SK-N-SH (cell line): ENCODE measurements at regions not wholly inside any gene's neighbourhood (a gene's known extent, or its start where the extent isn't known, plus 50 kb on each side); places are given as distances from the start of the nearest gene placed in this dataset.

ENCODE experiments used
- CTCF ChIA-PET: fragments of 300-600, 350-600 bp; formaldehyde crosslinking; extraction: SDS; loops from one replicate; lab custom pipeline; 2021; lab: Yijun Ruan, JAX
- POLR2A ChIA-PET: fragments of 350-600 bp; sonication (Branson Sonifier 250); formaldehyde crosslinking; extraction: SDS; loops from one replicate; lab custom pipeline; 2020; ENCODE audit warnings: antibody characterized with exemption, inconsistent platforms; lab: Yijun Ruan, JAX
- DNase-seq: peaks from one replicate; pipeline ENCODE4 v3.0.0; 2012
- H2AFZ ChIP-seq: fragments of 200-600 bp; sonication (generic); 2 replicates; pipeline ENCODE4 v1.8.1; 2016; ENCODE audit warnings: antibody characterized with exemption, mild to moderate bottlenecking, low read depth
- H3F3A ChIP-seq: fragments of 200-600 bp; sonication (generic); replicated peaks from 2 replicates; pipeline ENCODE3; 2016; ENCODE audit warnings: antibody characterized with exemption, mild to moderate bottlenecking; ENCODE audit not compliant: insufficient read depth
- H3K27ac ChIP-seq, 2 experiments: fragments of 200-500 bp in 1 of 2; fragments of 200-600 bp in 1 of 2; sonication (Bioruptor generic) in 1 of 2; sonication (generic), shearing (Covaris generic) in 1 of 2; 2 replicates each; pipeline versions ENCODE4 v1.5.1 to v1.6.1; 2014 to 2016; ENCODE audit warnings: low read depth in 2 of 2, inconsistent platforms in 1 of 2, low read length in 1 of 2, mild to moderate bottlenecking in 1 of 2, mixed read lengths in 1 of 2
- H3K27me3 ChIP-seq: fragments of 200-600 bp; sonication (generic), shearing (Covaris generic); 2 replicates; pipeline ENCODE4 v1.6.1; 2016; ENCODE audit warnings: mixed run types; ENCODE audit not compliant: insufficient read depth
- H3K36me3 ChIP-seq, 2 experiments: fragments of 200-500 bp in 1 of 2; fragments of 200-600 bp in 1 of 2; sonication (Bioruptor generic) in 1 of 2; sonication (generic) in 1 of 2; replicated peaks in 1 of 2; 2 replicates each; pipeline versions ENCODE3 to v1.5.1; 2014 to 2016; ENCODE audit warnings: low read length in 1 of 2, mild to moderate bottlenecking in 1 of 2; ENCODE audit not compliant: insufficient read depth in 2 of 2, control insufficient read depth in 1 of 2
- H3K4me1 ChIP-seq, 2 experiments: fragments of 200-500 bp in 1 of 2; fragments of 200-600 bp in 1 of 2; sonication (Bioruptor generic) in 1 of 2; sonication (generic), shearing (Covaris generic) in 1 of 2; 2 replicates each; pipeline versions ENCODE4 v1.5.1 to v1.6.1; 2014 to 2016; ENCODE audit warnings: low read depth in 1 of 2, low read length in 1 of 2, mixed run types in 1 of 2; ENCODE audit not compliant: insufficient read depth in 2 of 2, control insufficient read depth in 1 of 2
- H3K4me2 ChIP-seq: fragments of 200-600 bp; sonication (generic), shearing (Covaris generic); 2 replicates; pipeline ENCODE4 v1.6.1; 2017; ENCODE audit warnings: mixed run types
- H3K4me3 ChIP-seq, 2 experiments: fragments of 200-500 bp in 1 of 2; fragments of 200-600 bp in 1 of 2; sonication (Bioruptor generic) in 1 of 2; sonication (generic), shearing (Covaris generic) in 1 of 2; 2 replicates each; pipeline versions ENCODE4 v1.5.1 to v1.8.1; 2014 to 2016; ENCODE audit warnings: low read depth in 2 of 2, inconsistent platforms in 1 of 2, low read length in 1 of 2, mild to moderate bottlenecking in 1 of 2, mixed read lengths in 1 of 2, moderate library complexity in 1 of 2
- H3K79me2 ChIP-seq: fragments of 200-600 bp; sonication (generic); 2 replicates; pipeline ENCODE4 v1.8.1; 2017; ENCODE audit warnings: mild to moderate bottlenecking; ENCODE audit not compliant: insufficient read depth
- H3K9ac ChIP-seq: fragments of 200-600 bp; sonication (generic); 2 replicates; pipeline ENCODE4 v1.6.1; 2017; ENCODE audit warnings: mixed run types
- H3K9me2 ChIP-seq: fragments of 200-600 bp; sonication (generic); 2 replicates; pipeline ENCODE4 v1.6.1; 2017; ENCODE audit warnings: mixed run types
- H3K9me3 ChIP-seq: fragments of 200-600 bp; sonication (generic); 2 replicates; pipeline ENCODE4 v1.6.1; 2017; ENCODE audit warnings: mixed run types, mild to moderate bottlenecking, moderate library complexity
- H4K20me1 ChIP-seq: fragments of 200-600 bp; sonication (generic); 2 replicates; pipeline ENCODE4 v1.6.1; 2017; ENCODE audit warnings: mild to moderate bottlenecking, mixed run types; ENCODE audit not compliant: insufficient read depth
- CHD2 ChIP-seq: fragments of 150-350 bp; IDR thresholded peaks from 2 replicates; pipeline ENCODE4 v1.6.1; 2018; ENCODE audit warnings: low read length; ENCODE audit not compliant: partially characterized antibody
- EZH2phosphoT487 ChIP-seq: fragments of 200-600 bp; sonication (generic); IDR thresholded peaks from 2 replicates; pipeline ENCODE4 v1.6.1; 2017; ENCODE audit warnings: low read depth, mixed run types, mild to moderate bottlenecking, antibody characterized with exemption, moderate library complexity, borderline replicate concordance
- FOSL2 ChIP-seq: IDR thresholded peaks from 2 replicates; pipeline ENCODE4 v1.4.0; 2012; ENCODE audit warnings: low read depth, mild to moderate bottlenecking, moderate library complexity, borderline replicate concordance
- FOXJ3 ChIP-seq: sonication (generic); formaldehyde crosslinking; IDR thresholded peaks from 2 replicates; pipeline ENCODE4 v1.5.1; 2020; ENCODE audit warnings: mild to moderate bottlenecking, missing genetic modification reagents
- FOXM1 ChIP-seq: IDR thresholded peaks from 2 replicates; pipeline ENCODE4 v1.4.0; 2012; ENCODE audit warnings: low read depth, mild to moderate bottlenecking
- GATA2 ChIP-seq: sonication (generic); formaldehyde crosslinking; IDR thresholded peaks from 2 replicates; pipeline ENCODE4 v1.5.0; 2020; ENCODE audit warnings: mild to moderate bottlenecking, missing genetic modification reagents
- MXI1 ChIP-seq: IDR thresholded peaks from 2 replicates; pipeline ENCODE4 v1.6.1; 2012; ENCODE audit warnings: mild to moderate bottlenecking, low read depth, low read length, improper control_type of control experiment
- NFIC ChIP-seq: IDR thresholded peaks from 2 replicates; pipeline ENCODE4 v1.4.0; 2012; ENCODE audit warnings: borderline replicate concordance
- RAD21 ChIP-seq: IDR thresholded peaks from 2 replicates; pipeline ENCODE4 v1.6.1; 2012; ENCODE audit warnings: mild to moderate bottlenecking, low read length
- RCOR1 ChIP-seq: fragments of 150-350 bp; IDR thresholded peaks from 2 replicates; pipeline ENCODE4 v1.6.1; 2017; ENCODE audit warnings: antibody characterized with exemption, low read length
- RFX5 ChIP-seq: IDR thresholded peaks from 2 replicates; pipeline ENCODE4 v1.6.1; 2012; ENCODE audit warnings: mild to moderate bottlenecking, improper control_type of control experiment, low read length
- SMC3 ChIP-seq: IDR thresholded peaks from 2 replicates; pipeline ENCODE4 v1.6.1; 2012; ENCODE audit warnings: low read depth, low read length, improper control_type of control experiment
- TCF12 ChIP-seq: IDR thresholded peaks from 2 replicates; pipeline ENCODE4 v1.4.0; 2012
- TEAD4 ChIP-seq: IDR thresholded peaks from 2 replicates; pipeline ENCODE4 v1.4.0; 2012; ENCODE audit warnings: mild to moderate bottlenecking, borderline replicate concordance; ENCODE audit not compliant: insufficient read depth
- USF1 ChIP-seq: IDR thresholded peaks from 2 replicates; pipeline ENCODE4 v1.4.0; 2012; ENCODE audit warnings: low read depth, borderline replicate concordance
- USF2 ChIP-seq: fragments of 150-350 bp; IDR thresholded peaks from 2 replicates; pipeline ENCODE4 v1.6.1; 2017; ENCODE audit warnings: antibody characterized with exemption, low read length, low read depth, borderline replicate concordance
- WGBS: methylation state at CpG from one replicate; pipeline ENCODE4 v1.1.6; 2017; ENCODE audit warnings: low lambda C conversion rate; 5-methylcytosine and 5-hydroxymethylcytosine counted together
- TF ChIP-seq, protein P1 (sequence below): IDR thresholded peaks from 2 replicates; pipeline ENCODE4; 2012
- TF ChIP-seq, protein P2 (sequence below): fragments of 200-600 bp; sonication (generic); IDR thresholded peaks from 2 replicates; pipeline ENCODE4 v1.6.1; 2017; ENCODE audit warnings: antibody characterized with exemption, mild to moderate bottlenecking, moderate library complexity
- TF ChIP-seq, protein P3 (sequence below): IDR thresholded peaks from 2 replicates; pipeline ENCODE4 v1.4.0; 2012; ENCODE audit warnings: low read depth

GRCh38 chr11:122319691-122320620, 203.9 kb upstream of the BLID start:
- no peak overlapping the region for H3K4me3 ChIP-seq
- TF ChIP-seq GATA2 (no peak), FOXJ3 (CRISPR knock-in tag) (no peak), EZH2phosphoT487 (no peak), NFIC (no peak), FOXM1 (no peak), SMC3 (no peak), RFX5 (no peak), CHD2 (no peak), RCOR1 (no peak), TCF12 (no peak)
- TF ChIP-seq, protein P1, sequence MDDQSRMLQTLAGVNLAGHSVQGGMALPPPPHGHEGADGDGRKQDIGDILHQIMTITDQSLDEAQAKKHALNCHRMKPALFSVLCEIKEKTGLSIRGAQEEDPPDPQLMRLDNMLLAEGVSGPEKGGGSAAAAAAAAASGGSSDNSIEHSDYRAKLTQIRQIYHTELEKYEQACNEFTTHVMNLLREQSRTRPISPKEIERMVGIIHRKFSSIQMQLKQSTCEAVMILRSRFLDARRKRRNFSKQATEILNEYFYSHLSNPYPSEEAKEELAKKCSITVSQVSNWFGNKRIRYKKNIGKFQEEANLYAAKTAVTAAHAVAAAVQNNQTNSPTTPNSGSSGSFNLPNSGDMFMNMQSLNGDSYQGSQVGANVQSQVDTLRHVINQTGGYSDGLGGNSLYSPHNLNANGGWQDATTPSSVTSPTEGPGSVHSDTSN = no peak
- TF ChIP-seq, all 33 proteins: peak for 0
- H3F3A ChIP-seq = no peaks in the 10 kb centered on the region
- H3K4me1 ChIP-seq = peaks cover 0 to 2% of the 10 kb centered on the region in 2 experiments; a peak in 1 of 4 replicates
- no peaks in the 10 kb centered on the region for H3K9me2 ChIP-seq
- ChIA-PET POLR2A (no interaction called here), CTCF (interaction anchor here (0.6 to 0.9 kb wide), 2 partner anchors 23 to 1578 kb away, joined by 3 to 4 read pairs; no protein-coding TSS in a partner anchor)
- no peak overlapping the region for H2AFZ ChIP-seq
- H3K27ac ChIP-seq = no peak overlapping the region
- H3K79me2 ChIP-seq = no peaks in the 10 kb centered on the region
- no peak overlapping the region for H3K4me2 ChIP-seq
- no peaks in the 10 kb centered on the region for H3K9me3 ChIP-seq
- WGBS = 51% methylated on average over 8 of the region's 8 CpGs
- H3K36me3 ChIP-seq = no peaks in the 10 kb centered on the region
- DNase-seq = no peak
- no peaks in the 10 kb centered on the region; the same call in 1 of the 2 replicates for H3K27me3 ChIP-seq
- no peak overlapping the region for H3K9ac ChIP-seq
- H4K20me1 ChIP-seq = no peaks in the 10 kb centered on the region

DNA sequence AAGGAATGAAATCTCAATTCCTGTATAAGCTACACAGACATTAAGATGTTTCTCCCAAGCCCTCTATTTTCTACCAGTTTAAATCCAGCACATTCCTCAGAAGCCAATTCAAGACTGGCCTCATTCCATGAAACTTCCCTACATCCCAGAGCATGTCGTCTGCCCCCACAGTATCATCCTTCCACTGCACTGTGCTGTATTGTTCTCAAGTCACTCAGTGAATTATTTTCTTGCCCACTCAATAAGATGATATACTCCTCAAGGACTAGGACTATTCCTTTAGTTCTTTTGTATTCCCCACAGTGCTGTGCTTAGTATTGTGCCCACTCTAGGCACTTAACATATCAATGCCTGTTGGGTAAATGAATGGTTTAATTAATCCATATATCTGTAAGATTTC, 203.1 kb upstream of the BLID start:
- Histone ChIP-seq H2AFZ (no peak overlapping the region), H3F3A (no peaks in the 10 kb centered on the region), H3K4me3 (no peak overlapping the region), H3K27ac (no peak overlapping the region), H3K4me2 (no peak overlapping the region), H3K79me2 (no peaks in the 10 kb centered on the region), H3K9ac (no peak overlapping the region), H3K27me3 (no peaks in the 10 kb centered on the region; the same call in 1 of the 2 replicates), H3K4me1 (peaks cover 0 to 2% of the 10 kb centered on the region in 2 experiments; a peak in 1 of 4 replicates), H3K9me3 (no peaks in the 10 kb centered on the region), H4K20me1 (no peaks in the 10 kb centered on the region), H3K9me2 (no peaks in the 10 kb centered on the region), H3K36me3 (no peaks in the 10 kb centered on the region)
- ChIA-PET CTCF (no interaction called here), POLR2A (no interaction called here)
- TF ChIP-seq USF2 = no peak
- no peak for TF ChIP-seq TEAD4
- no peak for TF ChIP-seq FOXJ3 (CRISPR knock-in tag)
- TF ChIP-seq SMC3 = no peak
- no peak for TF ChIP-seq RAD21
- TF ChIP-seq FOSL2 = no peak
- no peak for TF ChIP-seq USF1
- TF ChIP-seq, protein P2, sequence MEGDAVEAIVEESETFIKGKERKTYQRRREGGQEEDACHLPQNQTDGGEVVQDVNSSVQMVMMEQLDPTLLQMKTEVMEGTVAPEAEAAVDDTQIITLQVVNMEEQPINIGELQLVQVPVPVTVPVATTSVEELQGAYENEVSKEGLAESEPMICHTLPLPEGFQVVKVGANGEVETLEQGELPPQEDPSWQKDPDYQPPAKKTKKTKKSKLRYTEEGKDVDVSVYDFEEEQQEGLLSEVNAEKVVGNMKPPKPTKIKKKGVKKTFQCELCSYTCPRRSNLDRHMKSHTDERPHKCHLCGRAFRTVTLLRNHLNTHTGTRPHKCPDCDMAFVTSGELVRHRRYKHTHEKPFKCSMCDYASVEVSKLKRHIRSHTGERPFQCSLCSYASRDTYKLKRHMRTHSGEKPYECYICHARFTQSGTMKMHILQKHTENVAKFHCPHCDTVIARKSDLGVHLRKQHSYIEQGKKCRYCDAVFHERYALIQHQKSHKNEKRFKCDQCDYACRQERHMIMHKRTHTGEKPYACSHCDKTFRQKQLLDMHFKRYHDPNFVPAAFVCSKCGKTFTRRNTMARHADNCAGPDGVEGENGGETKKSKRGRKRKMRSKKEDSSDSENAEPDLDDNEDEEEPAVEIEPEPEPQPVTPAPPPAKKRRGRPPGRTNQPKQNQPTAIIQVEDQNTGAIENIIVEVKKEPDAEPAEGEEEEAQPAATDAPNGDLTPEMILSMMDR = no peak
- TF ChIP-seq EZH2phosphoT487 = no peak
- no peak for TF ChIP-seq MXI1
- TF ChIP-seq, protein P3, sequence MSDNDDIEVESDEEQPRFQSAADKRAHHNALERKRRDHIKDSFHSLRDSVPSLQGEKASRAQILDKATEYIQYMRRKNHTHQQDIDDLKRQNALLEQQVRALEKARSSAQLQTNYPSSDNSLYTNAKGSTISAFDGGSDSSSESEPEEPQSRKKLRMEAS = no peak
- 19% methylated on average over 1 of the region's 1 CpG for WGBS
- DNase-seq = no peak
